ENCODE measurements at regions not wholly inside any gene's neighbourhood (a gene's known extent, or its start where the extent isn't known, plus 50 kb on each side); places are given as distances from the start of the nearest gene placed in this dataset.

GRCh38 chr12:78611504-78611903 lies 253.1 kb upstream of the SYT1 start:
- no peak for DNase-seq

- DNase-seq = no peak
Measured at GRCh38 chr12:78612190-78612589, 252.4 kb upstream of the SYT1 start.

- no peak for DNase-seq
Measured at GRCh38 chr12:78617683-78618082, 246.9 kb upstream of the SYT1 start.

- peak; percentile 62 for DNase-seq
Measured at GRCh38 chr12:78622529-78623195, 241.9 kb upstream of the SYT1 start.

GRCh38 chr12:78628491-78629100 lies 236.0 kb upstream of the SYT1 start:
- no peak for DNase-seq

- no peak for DNase-seq
Measured at GRCh38 chr12:78636231-78636855, 228.2 kb upstream of the SYT1 start.

- no peak for DNase-seq
Measured at GRCh38 chr12:78641837-78642423, 222.6 kb upstream of the SYT1 start.

GRCh38 chr12:78645956-78646355 lies 218.6 kb upstream of the SYT1 start:
- no peak for DNase-seq

GRCh38 chr12:78651755-78652154 lies 212.8 kb upstream of the SYT1 start:
- no peak for DNase-seq

GRCh38 chr12:78666584-78666983 lies 198.0 kb upstream of the SYT1 start:
- DNase-seq = no peak

GRCh38 chr12:78671295-78671694 lies 193.3 kb upstream of the SYT1 start:
- DNase-seq = no peak

- no peak for DNase-seq
Measured at GRCh38 chr12:78672033-78672432, 192.5 kb upstream of the SYT1 start.

- no peak for DNase-seq
Measured at GRCh38 chr12:78674311-78675090, 190.1 kb upstream of the SYT1 start.

GRCh38 chr12:78680596-78680995 lies 184.0 kb upstream of the SYT1 start:
- DNase-seq = no peak

GRCh38 chr12:78683031-78683430 lies 181.5 kb upstream of the SYT1 start:
- DNase-seq = no peak

GRCh38 chr12:78683626-78684025 lies 180.9 kb upstream of the SYT1 start:
- no peak for DNase-seq

- no peak for DNase-seq
Measured at GRCh38 chr12:78684419-78684818, 180.2 kb upstream of the SYT1 start.

- DNase-seq = no peak
Measured at GRCh38 chr12:78695749-78696148, 168.8 kb upstream of the SYT1 start.

GRCh38 chr12:78696267-78696666 lies 168.3 kb upstream of the SYT1 start:
- no peak for DNase-seq

GRCh38 chr12:78697817-78698415 lies 166.7 kb upstream of the SYT1 start:
- no peak for DNase-seq

- DNase-seq = no peak
Measured at GRCh38 chr12:78698747-78699146, 165.8 kb upstream of the SYT1 start.

- no peak for DNase-seq
Measured at GRCh38 chr12:78700565-78700964, 164.0 kb upstream of the SYT1 start.

All from NCI-H2227 treated with DMSO at 0.1 percent for 48 hours (cell line).